ENCODE measurements at regions not wholly inside any gene's neighbourhood (a gene's known extent, or its start where the extent isn't known, plus 50 kb on each side); places are given as distances from the start of the nearest gene placed in this dataset.

DNA sequence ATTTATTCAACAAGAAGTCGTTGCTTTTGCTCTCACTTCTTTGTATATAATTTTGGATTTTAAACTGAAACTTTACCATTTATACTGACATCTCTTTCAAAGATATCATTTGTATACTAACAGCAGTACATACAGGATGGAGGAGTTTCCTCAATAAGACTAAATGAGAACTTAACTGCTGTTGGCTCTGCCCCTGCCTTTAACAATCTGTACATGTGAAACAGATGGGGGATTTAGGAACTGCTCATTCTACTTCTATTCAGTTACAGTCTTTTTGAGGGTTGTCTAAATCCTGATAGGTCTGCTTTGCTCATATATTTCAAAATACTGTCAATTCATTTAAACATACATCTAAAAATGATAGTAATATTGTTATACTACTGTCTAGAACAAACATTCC, 663.2 kb downstream of the ADGRL2 start:
- Histone ChIP-seq H3K79me2 (ENCODE audit: insufficient read depth, low read length) (no peaks in the 10 kb centered on the region), H4K20me1 (ENCODE audit: insufficient read depth, low read length) (no peaks in the 10 kb centered on the region), H3K4me1 (ENCODE audit: insufficient read depth, low read length, severe bottlenecking) (peaks cover 7% of the 10 kb centered on the region), H3K4me3 (ENCODE audit: low read depth, low read length, poor library complexity, severe bottlenecking) (no peak overlapping the region), H3F3A (ENCODE audit: insufficient read depth, low read length) (no peaks in the 10 kb centered on the region), H3K9me3 (ENCODE audit: low read length) (no peaks in the 10 kb centered on the region), H3K27ac (ENCODE audit: low read depth, low read length, poor library complexity, severe bottlenecking) (no peak overlapping the region), H3K9me2 (ENCODE audit: low read depth, low read length) (no peaks in the 10 kb centered on the region), H3K9ac (ENCODE audit: low read length) (no peak overlapping the region), H3K27me3 (ENCODE audit: insufficient read depth, low read length) (no peaks in the 10 kb centered on the region), H3K36me3 (ENCODE audit: insufficient read depth, low read length) (no peaks in the 10 kb centered on the region), H3K4me2 (ENCODE audit: low read length) (no peak overlapping the region), H2AFZ (ENCODE audit: low read length) (no peak overlapping the region)
- TF ChIP-seq, protein P1, sequence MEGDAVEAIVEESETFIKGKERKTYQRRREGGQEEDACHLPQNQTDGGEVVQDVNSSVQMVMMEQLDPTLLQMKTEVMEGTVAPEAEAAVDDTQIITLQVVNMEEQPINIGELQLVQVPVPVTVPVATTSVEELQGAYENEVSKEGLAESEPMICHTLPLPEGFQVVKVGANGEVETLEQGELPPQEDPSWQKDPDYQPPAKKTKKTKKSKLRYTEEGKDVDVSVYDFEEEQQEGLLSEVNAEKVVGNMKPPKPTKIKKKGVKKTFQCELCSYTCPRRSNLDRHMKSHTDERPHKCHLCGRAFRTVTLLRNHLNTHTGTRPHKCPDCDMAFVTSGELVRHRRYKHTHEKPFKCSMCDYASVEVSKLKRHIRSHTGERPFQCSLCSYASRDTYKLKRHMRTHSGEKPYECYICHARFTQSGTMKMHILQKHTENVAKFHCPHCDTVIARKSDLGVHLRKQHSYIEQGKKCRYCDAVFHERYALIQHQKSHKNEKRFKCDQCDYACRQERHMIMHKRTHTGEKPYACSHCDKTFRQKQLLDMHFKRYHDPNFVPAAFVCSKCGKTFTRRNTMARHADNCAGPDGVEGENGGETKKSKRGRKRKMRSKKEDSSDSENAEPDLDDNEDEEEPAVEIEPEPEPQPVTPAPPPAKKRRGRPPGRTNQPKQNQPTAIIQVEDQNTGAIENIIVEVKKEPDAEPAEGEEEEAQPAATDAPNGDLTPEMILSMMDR (IDR thresholded peaks at IDR 0.05; ENCODE audit: low read length) = no peak
- TF ChIP-seq EZH2 (IDR thresholded peaks at IDR 0.05; ENCODE audit: borderline replicate concordance, low read length) = no peak

DNA sequence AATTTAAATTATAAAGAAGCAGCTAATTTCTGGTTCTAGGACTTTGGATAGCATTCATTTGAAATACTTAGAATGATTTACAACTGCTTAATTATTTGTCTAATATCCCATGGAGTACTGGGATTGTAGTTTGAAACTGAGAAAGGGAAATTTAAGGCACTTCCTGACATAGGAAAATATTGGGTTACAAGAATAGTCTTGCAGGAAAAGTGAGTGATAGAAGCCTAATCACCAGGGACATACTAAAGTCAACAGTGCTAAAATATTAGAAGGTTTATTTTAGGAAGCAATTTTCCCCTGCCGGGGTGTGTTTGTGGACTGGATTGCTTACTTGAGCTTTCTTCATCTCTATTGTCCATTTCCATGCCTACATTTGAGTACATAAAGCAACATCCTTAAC, 661.6 kb downstream of the ADGRL2 start:
- Histone ChIP-seq H3K4me3 (ENCODE audit: low read depth, low read length, poor library complexity, severe bottlenecking) (no peak overlapping the region), H3K79me2 (ENCODE audit: insufficient read depth, low read length) (no peaks in the 10 kb centered on the region), H3K9ac (ENCODE audit: low read length) (no peak overlapping the region), H3K4me1 (ENCODE audit: insufficient read depth, low read length, severe bottlenecking) (peaks cover 7% of the 10 kb centered on the region), H3F3A (ENCODE audit: insufficient read depth, low read length) (no peaks in the 10 kb centered on the region), H3K27me3 (ENCODE audit: insufficient read depth, low read length) (no peaks in the 10 kb centered on the region), H3K9me2 (ENCODE audit: low read depth, low read length) (no peaks in the 10 kb centered on the region), H3K9me3 (ENCODE audit: low read length) (no peaks in the 10 kb centered on the region), H2AFZ (ENCODE audit: low read length) (no peak overlapping the region), H3K27ac (ENCODE audit: low read depth, low read length, poor library complexity, severe bottlenecking) (no peak overlapping the region), H3K36me3 (ENCODE audit: insufficient read depth, low read length) (no peaks in the 10 kb centered on the region), H4K20me1 (ENCODE audit: insufficient read depth, low read length) (no peaks in the 10 kb centered on the region), H3K4me2 (ENCODE audit: low read length) (no peak overlapping the region)
- TF ChIP-seq, protein P1 (IDR thresholded peaks at IDR 0.05; ENCODE audit: low read length) = no peak
- no peak for TF ChIP-seq EZH2 (IDR thresholded peaks at IDR 0.05; ENCODE audit: borderline replicate concordance, low read length)

DNA sequence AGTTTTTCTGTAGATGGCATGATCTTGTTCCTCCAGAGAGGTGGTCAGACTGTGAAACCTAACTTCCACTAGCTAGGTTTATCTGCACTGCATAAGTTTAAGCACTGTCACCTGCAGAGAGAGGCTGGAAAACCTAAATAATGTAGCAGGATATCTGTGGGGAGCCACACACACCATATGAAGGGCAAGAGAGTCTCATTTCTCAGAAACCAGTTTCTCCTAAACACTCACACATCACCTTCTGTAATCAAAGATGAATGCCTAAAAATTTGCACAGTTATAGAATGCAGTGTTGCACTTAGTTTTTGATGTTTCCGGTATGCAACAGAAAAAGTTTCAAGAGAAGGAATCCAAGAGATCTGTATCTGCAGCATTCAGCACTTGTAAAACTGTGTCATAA, 654.6 kb downstream of the ADGRL2 start:
- H3K4me2 ChIP-seq (ENCODE audit: low read length) = no peak overlapping the region
- no peak overlapping the region for H3K27ac ChIP-seq (ENCODE audit: low read depth, low read length, poor library complexity, severe bottlenecking)
- H4K20me1 ChIP-seq (ENCODE audit: insufficient read depth, low read length) = no peaks in the 10 kb centered on the region
- H3K9me3 ChIP-seq (ENCODE audit: low read length) = no peaks in the 10 kb centered on the region
- H3K79me2 ChIP-seq (ENCODE audit: insufficient read depth, low read length) = no peaks in the 10 kb centered on the region
- no peak for TF ChIP-seq EZH2 (IDR thresholded peaks at IDR 0.05; ENCODE audit: borderline replicate concordance, low read length)
- TF ChIP-seq, protein P1 (IDR thresholded peaks at IDR 0.05; ENCODE audit: low read length) = no peak
- no peak overlapping the region for H2AFZ ChIP-seq (ENCODE audit: low read length)
- H3K4me1 ChIP-seq (ENCODE audit: insufficient read depth, low read length, severe bottlenecking) = no peaks in the 10 kb centered on the region
- no peaks in the 10 kb centered on the region for H3K27me3 ChIP-seq (ENCODE audit: insufficient read depth, low read length)
- H3K9me2 ChIP-seq (ENCODE audit: low read depth, low read length) = no peaks in the 10 kb centered on the region
- no peaks in the 10 kb centered on the region for H3K36me3 ChIP-seq (ENCODE audit: insufficient read depth, low read length)
- no peak overlapping the region for H3K4me3 ChIP-seq (ENCODE audit: low read depth, low read length, poor library complexity, severe bottlenecking)
- no peak overlapping the region for H3K9ac ChIP-seq (ENCODE audit: low read length)
- no peaks in the 10 kb centered on the region for H3F3A ChIP-seq (ENCODE audit: insufficient read depth, low read length)
